A204.1 (cell line): ENCODE measurements at regions not wholly inside any gene's neighbourhood (a gene's known extent, or its start where the extent isn't known, plus 50 kb on each side); places are given as distances from the start of the nearest gene placed in this dataset.

Experiments
- FAIRE-seq: peaks from 2 replicates; lab custom pipeline; 2012; peaks lifted over from hg19 to GRCh38; lab: Jason Lieb, UNC

DNA sequence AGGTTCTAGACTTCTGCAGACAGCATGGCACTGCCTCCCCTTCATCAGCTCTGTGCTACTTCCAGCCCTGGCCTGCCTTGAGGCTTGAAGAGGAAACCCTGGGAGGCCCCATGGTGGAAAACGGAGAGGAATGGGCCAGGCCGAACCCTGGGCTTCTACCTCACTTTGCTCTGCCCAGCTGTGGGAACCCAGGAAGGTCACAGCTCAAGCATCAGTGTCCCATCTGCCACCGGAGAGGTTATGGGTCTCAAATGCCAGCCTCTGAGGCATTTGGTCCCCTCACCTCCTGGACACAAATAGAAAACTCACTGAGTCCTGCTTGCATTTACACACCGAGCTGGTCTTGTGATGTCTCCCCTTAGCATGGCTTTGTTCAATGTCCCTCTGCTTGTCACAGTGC, 80.1 kb upstream of the ALDH1B1 start:
- no peak for FAIRE-seq

DNA sequence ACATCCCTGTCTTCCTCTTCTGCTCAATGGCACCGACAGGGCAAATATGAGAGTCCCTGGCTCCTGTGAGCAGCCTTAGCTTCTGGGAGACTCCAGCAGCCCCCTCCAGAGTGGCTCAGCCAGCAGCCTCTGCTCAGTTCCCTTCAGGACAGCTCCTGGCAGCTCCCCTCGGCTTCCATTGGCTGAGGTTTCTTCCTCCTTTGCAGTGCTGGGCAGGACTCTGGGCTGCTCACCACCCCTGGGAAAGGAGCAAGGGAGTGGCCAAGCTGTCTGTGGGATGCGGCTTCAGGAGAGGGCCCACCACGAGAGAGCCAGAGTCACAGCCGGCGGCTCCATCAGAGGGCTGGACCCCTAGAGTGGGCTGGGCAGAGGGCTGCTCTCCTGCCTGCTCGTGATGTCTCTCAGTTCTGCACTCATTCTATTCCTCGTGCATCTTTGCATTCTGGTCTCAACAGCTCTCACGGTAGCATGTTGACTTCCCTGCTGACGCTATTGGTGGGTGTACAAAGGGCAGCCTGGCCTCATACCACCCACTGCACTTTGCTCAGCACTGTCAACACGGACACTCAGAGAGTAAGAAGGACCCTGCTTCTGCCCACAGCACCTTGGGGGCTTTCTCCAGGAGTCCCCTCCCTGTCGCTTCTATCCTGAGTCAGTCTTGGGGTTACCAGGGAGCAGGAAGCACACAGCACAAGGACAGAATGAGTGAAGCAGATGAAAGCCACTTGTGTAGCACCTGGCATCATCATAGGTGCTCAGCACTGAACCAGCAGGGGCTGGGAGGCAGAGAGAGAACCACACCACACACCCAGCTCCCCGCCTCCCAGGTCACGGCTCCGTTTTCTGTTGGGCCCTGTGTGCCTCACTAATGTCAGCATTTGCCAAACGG, 80.9 kb upstream of the ALDH1B1 start:
- FAIRE-seq: no peak

DNA sequence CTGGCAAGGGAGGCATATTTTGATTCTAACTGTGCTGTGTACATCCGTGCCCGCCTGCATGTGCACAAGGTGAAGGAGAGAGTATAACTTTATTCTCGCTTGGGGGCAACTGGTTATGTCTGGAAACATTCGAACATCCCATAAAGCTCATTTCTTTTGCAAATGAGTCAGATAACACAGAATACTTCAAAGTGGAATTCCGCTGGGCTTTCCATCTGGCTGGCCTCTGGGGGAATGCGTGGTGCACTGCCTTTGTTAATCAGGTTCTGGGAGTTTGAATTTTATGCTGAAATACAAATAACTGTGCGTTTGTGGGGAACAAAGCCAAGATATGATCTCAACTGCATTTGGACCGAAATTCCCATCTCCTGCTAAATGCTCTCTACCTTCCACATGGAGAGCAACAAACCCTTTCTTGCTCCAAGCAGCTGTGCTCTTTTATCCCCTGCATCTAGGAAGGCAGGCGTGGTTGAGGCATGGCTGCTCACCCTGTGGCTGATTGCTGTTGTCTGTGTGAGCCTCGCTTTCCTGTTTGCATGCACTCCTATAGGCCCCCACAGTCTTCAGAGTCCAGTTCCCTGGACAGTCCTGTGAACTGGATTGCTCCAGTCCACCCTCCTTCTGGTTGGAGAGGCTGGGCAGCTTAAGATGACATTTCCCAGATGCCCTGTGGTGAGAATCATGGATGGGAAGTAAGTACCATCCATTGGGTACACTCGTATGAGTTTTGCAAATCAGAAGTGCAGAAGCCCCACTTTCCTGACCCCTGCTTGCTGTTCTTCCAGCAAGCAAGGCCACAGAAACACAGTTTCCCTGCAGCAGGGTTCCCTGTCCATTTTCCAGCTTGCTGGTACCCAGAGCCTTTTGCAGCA, 82.9 kb upstream of the ALDH1B1 start:
- FAIRE-seq: no peak

DNA sequence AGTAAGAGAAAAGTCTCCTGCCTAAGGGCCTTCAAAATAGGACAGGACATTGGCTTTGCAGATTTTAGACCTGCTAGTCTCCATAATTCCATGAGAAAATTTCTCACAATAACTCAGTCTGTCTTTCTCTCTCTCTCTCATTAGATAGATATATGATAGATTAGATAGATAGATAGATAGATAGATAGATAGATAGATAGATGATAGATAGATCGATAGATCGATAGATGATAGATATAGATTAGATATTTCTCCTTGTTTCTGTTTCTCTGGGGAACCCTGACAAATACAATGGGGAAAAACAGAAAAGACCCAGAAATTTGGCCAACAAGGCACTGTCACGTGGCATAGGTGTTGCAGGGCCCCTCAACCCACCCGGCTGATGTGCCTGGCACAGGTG, 84.4 kb upstream of the ALDH1B1 start:
- no peak for FAIRE-seq

DNA sequence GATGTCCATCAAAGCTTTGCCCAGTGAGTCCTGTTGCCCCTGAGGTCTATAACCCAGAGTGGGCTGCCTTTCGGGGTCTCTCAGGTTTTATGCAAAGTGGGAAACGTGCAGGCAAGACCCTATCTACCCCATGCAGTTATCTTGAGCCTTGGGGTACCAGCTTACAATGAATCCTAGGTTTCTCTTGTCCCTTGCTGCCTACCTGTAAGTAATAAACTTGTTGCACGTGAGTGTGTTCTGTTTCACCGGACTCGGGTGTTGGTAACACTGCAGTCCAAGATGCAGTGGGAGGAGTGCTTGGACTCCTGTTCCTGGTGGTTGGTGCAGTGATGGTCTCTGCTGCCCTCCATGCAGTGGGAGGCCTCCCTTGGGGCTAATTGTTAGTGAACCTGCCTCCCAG, 85.6 kb upstream of the ALDH1B1 start:
- no peak for FAIRE-seq

DNA sequence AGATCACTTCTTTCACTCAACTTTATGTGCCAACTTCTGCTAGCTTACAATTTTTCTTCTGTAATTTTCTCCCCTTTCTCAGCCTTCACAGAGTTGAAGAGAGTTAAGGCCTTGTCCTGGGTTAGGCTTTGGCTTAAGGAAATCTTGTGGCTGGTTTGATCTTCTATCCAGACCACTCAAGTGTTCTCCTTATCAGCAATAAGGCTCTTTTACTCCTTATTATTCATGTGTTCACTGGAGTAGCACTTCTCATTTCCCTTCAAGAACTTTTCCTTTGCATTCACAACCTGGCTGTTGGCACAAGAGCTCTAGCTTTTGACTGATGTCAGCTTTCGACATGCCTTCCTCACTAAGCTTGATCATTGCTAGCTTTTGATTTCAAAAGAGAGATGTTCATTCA, 86.9 kb upstream of the ALDH1B1 start:
- FAIRE-seq: no peak

DNA sequence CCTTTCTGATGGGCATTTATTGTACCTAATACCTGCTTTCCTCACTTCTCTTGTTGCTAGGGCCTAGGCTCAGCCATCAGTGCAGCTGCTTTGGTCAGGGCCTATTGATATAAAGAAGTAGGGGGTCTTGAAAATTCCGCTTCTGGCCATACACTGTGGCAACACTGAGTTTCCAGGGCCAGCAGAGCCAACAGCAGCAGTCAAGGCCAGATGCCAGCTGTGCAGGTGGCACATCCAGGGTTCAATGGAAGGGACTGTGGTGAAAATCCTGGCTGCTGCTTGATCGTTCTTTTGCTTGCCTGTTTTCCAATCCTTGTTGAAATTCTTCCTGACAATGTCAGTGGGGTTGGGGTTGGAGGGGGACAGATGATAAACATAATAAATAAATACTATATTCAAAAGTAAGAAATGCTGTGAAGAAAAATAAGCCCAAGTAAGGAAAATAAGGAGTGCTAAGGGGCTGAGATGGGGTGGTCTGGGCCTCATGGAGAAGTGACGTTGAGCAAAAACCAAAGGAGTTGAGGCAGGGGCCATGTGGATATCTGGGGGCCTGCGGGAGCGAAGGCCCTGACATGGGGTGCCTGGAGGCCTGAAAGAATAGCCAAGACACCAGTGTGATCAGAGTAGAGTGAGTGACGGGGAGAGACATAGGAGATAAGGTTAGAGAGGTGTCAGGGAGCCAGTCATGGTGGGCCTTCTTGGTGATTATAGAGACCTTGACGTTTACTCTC, 91.0 kb upstream of the ALDH1B1 start:
- FAIRE-seq: no peak

DNA sequence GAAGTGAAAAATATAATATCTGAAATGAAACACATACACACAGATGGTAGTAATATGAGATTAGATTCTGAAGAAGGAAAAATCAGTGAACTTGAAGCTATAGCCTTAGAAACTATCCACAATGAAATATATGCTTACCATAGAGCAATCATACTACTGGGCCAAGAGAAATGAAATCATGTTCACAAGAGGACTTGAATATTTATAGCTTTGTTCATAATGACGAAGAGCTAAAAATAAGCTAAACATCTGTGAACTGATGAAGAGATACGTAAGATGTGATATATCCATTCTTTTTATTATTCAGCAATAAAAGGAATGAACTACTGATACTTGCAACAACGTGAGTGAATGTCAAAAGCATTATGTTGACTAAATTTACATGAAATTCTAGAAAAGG, 92.6 kb upstream of the ALDH1B1 start:
- no peak for FAIRE-seq

DNA sequence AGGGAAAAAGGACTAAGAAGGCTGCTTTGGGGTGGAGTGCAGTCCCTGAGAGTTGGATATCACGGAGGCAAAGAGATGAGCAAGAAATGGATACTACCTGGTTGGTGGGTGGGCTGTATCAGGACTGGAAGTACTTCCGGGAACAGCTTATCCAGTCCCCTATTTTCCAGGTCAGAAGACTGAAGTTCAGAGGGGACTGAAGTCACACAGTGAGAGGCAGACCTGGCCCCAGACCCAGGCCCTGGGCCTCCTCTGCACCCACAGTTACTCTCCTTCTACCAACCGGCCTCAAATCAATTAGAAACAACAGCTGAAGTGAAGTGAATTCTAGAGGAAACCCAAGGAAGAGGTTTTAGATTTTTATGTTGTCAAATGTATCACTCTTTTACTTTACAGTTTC, 93.6 kb upstream of the ALDH1B1 start:
- no peak for FAIRE-seq

DNA sequence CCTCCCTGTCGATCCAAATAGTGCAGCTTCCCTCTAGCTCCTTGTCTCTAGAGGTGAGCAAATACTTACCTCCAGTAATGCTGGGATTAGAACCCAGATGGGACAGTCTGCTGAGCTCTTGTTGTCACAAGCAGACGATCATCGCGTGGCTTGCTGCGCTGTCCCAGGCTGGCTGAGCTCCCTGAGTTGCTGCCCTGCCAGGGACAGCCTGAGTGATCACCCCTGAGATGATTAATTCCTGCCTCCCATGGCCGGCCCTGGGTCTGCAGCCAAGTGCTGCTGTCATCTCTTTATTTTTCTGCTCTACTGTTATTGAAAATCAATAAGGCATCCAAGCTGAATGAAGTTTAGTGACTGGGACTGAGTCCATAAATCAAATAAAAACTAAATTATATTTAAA, 94.0 kb upstream of the ALDH1B1 start:
- FAIRE-seq: no peak

DNA sequence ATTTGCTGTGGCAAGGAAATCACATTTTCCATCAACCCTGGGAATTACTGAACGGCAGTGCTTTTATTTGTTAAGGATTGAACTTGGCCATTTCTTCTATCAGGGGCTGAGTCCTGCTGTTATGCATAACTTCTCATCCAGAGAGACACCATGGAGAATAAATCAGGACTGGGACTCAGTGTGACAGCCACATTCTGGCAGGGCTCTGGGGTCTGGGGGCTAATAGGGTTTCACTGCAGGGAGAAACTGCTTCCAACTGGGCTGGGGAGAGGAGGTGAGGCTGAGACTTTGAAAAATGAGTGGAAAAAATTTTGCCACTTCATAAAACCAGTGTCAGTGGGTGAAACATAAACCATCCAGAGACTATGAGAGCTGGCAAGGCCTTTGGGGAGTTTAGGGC, 95.7 kb upstream of the ALDH1B1 start:
- FAIRE-seq: no peak

DNA sequence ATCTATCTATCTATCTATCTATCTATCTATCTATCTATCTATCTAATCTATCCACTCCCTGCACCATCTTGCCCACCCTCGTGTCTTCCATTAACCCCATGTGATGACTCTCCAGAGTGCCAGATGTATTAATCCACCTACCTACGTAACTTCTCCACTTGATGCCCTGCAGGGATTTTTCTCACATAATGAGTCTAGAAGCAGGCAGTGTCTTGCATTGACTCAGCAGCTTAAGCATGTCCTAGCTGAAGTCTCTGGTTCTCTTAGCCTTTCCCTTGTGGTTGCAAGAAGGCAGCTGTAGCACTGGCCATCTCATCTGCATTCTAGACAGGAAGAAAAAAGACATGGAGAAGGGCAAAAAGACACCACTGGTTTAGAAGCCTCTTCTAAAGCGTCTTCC, 96.7 kb upstream of the ALDH1B1 start:
- FAIRE-seq: no peak

DNA sequence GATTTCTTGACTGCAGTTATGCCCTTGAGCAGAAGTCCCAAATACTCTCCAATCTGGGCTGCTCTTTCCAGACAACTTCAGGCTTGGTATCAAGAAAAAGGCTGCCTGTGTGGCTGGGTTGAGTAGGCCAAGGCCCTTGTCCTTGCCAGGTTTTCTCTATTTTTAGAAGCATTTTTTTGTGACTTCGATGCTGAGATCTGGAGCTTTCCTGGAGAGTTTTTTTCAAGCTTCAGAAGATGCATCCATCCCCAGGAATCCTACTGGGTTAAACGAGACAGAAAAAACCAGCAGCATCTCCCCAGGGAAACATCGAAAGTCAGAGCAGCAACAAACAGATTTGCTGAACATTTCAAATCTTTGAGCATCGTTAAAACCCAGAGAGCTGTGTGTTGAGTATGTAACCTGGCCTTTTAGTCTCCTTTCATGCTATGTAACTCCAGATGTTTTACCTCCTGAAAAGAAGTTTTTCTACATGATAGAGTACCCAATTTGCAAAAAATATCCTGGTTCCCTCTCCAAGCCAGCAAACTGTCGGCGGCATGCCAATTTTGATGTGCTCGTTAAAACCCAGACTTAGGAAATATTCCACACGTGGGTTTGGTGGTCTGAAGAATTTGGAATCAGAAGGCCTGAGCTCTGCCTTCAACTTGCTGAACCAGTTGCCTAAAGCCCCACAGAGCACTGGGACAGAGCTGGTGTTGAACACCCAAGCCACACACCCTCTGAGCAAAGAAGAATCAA, 98.1 kb upstream of the ALDH1B1 start:
- no peak for FAIRE-seq

DNA sequence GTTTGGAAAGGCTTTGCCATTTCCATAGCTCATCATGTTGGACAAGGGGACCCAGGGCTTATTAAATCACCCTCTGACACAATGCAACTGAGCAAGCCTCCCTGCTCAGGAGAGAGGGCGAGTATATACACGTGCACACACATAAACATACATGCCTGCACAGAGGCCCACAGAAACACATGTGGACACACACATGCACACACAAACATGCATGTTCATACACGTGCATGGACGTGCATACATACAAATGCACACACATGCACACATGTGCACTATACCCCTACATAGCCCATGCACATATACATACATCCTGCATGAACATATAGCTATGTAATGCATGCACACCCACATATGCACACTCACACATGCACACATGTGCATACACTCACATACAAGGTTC, 99.5 kb upstream of the ALDH1B1 start:
- FAIRE-seq: no peak

DNA sequence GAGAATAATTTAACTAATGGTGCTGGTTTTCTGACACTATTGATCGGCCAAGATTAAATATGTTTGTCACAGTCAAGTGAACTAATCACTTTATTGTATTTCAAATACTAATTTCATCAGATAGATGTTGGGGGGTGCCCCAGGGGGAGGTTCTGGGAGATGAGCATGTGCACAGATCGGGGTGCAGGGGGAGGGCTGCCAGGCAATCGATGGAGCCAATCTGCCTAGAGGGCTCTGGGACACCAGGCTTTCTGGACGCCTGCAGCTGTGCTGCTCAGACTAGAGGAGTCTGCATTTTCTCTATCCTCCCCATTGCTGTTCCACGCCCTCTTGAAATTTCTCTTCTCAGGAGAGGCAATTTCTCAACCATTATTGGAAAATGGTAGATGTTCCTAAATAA, 100.0 kb upstream of the ALDH1B1 start:
- no peak for FAIRE-seq

DNA sequence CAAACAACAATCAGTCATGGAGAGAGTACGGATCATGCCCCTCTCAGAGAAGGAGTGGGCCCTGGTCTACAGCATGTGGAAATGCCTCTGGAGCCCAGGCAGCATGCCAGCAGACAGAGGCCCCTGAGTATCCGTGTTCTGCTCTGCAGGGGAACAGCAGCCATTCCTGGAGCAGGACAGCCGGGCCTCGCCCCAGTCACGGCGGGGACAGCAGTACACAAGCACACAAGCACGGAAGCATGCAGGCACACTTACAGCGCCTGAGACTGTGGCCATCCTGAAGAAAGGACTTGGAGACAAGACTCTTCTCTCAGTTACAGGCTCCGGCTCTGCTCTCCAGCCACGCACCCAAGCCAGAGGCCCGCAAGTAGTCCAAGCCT, 102.6 kb upstream of the ALDH1B1 start:
- FAIRE-seq: no peak

DNA sequence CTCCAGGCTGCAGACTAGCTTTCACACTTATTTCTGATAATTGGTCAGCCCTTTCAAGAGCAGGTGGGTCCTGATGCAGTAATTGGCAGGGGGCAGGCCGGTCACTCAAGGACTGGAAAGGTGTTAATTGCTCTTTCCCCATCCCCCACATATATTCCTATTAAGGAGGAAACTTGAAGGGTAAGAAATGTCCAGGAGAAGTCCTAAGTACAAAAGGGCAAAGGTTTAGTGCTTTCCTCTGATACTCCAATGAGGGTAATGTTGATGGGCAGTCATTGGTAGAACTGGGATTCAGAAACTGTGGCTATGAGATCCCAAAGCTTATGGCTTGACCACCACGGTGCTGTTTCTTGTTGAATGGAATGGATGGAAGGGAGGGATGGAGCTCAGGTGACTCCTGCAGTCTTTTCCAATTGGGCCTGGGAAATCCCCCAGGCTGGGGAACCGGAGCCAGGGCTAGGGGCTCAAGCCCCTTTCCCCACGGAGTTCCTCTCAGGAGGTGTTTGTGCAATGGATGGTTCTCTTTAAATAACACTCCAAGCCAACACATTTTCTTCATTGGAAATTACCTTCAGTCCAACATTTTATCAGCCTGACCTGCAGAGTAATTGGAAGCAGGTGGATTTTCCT, 103.2 kb upstream of the ALDH1B1 start:
- FAIRE-seq: no peak

DNA sequence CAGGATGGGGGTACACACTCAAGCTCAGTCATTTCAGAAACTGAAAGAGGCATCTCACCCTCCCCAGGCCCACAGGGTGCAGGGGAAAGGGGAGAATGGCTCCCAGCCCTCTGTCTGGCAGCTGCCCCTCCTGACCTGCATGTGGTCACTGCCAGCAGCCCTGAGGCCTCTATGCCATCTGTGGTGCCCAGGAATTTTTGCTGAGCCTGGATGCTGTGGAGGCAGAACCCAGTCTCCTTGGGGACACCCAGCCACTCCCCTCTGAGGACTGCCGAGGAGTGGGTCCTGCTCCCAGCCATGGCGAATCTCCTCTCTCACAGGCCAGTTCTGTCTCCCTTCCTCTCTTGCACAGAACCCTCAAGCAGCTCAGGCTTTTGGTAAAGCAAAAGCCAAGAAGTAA, 104.0 kb upstream of the ALDH1B1 start:
- no peak for FAIRE-seq

DNA sequence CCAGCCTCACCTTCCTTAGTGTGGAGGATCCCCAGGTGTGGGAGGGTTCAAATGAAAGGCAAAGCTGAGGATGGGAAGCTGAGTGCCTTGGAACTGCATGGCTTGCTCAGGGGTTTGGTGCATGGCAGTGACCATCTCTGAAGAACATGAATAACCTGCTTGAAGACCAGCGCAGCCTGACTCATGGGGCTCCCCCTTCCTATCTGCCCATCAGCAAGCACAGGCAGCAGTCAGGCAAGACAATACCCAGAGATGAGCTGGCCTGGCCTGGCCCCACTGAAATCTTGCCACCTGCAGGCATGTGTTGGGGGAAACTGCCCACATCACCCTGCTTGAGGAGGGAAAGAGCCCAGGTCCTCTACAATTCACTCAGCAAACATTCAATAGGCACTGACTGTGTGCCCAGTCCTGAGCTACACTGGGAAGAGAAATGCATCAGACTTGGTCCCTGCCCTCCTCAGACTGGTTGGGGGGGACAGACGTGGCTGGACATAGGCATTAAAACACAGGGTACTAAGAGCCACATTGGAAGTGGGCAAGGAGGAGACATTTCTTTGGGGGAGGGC, 105.0 kb upstream of the ALDH1B1 start:
- FAIRE-seq: no peak

DNA sequence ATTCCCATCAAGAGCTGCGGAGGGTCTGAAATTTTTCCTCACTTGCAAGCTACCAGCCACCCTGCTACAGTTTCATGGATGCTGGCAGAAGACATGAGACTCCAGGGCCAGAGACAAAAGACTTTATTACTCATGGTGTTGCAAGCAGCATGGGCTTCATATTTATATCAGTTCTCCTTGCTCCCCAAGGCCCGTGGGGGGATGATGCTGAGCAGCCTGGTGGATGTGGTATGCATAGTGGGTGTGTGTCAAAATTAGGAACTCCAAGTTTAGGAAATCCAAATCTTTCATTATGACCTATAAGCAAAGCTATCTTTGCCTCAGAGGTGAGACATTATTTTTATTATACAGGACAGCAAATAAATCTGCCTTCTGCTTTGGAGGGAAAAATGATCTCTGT, 105.7 kb upstream of the ALDH1B1 start:
- FAIRE-seq: no peak

DNA sequence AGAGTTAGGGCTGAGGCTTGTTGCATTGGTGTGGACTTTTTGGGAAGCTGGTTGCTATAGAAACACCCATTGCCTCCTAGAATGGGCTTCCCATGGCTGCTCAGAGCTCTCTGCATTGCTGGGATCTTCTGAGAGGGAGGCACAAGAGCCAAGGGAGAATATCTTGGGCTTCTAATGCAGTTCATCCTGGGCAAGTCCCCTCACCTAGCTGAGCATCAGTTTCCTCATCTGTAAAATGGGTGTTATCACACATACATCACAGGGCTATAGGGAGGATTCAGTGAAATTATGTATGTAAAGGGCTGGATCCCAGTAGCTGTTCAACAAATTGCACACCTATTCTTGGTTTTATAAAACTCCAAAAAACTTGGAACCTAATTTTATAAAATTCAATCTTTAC, 106.1 kb upstream of the ALDH1B1 start:
- no peak for FAIRE-seq
